Astrocyte of the cerebellum (primary cell): ENCODE measurements at regions not wholly inside any gene's neighbourhood (a gene's known extent, or its start where the extent isn't known, plus 50 kb on each side); places are given as distances from the start of the nearest gene placed in this dataset.
"Not testable (repeated sequence)": the region's sequence is repeated elsewhere in the genome, so short reads cannot be mapped to it uniquely, and the experiment has no call there.

Source experiments
- DNase-seq: peaks from one replicate; pipeline ENCODE4 v3.0.0-alpha.2; 2011; ENCODE audit warnings: low read depth
- H3K4me3 ChIP-seq: 2 replicates; pipeline ENCODE4 v1.5.1; 2011; ENCODE audit warnings: mild to moderate bottlenecking, low read depth, low read length, moderate library complexity
- CTCF ChIP-seq: IDR thresholded peaks from 2 replicates; pipeline ENCODE4 v1.5.1; 2012; ENCODE audit warnings: low read length, low read depth, moderate library complexity, mild to moderate bottlenecking; ENCODE audit errors: missing control alignments
- in situ Hi-C: cut with HindIII; loops from 2 replicates; pipeline ENCODE4 v1.10.0; 2017; ENCODE audit warnings: low sequenced_read_pairs

- no peak for TF ChIP-seq CTCF
- in situ Hi-C loops: loop anchor here (25.0 kb wide), 1 partner anchor 369 kb away; no protein-coding TSS in a partner anchor
- DNase-seq: no peak
- H3K4me3 ChIP-seq: no peak overlapping the region
Measured at GRCh38 chr6:144481527-144481926, 196.4 kb downstream of the UTRN start.

- DNase-seq: peak; percentile 78
- in situ Hi-C loops: loop anchor here (25.0 kb wide), 1 partner anchor 370 kb away; no protein-coding TSS in a partner anchor
- no peak overlapping the region for H3K4me3 ChIP-seq
- TF ChIP-seq CTCF: peak; percentile 69
Measured at GRCh38 chr6:144482142-144482541, 197.0 kb downstream of the UTRN start.

DNA sequence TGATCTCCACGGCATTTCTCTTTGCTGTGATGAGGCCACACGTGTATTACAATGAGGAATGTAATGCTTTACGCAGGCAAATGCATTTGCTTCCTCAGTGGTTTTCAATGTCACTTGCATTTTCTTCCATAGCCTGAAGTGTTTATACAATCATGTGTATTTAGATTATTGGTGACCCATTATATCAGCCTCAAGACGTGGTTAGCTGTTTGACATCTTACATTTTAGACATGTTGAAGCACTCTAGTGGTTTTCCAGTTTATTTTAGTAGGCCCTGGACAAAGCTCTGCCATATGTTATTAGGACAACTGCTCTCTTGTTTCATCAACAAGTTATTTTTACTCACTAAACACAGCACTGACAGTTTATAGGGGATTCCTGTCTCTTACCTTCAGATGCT is 200.4 kb downstream of the UTRN start:
- no peak overlapping the region for H3K4me3 ChIP-seq
- DNase-seq: no peak
- no peak for TF ChIP-seq CTCF
- in situ Hi-C loops: loop anchor here (25.0 kb wide), 1 partner anchor 373 kb away; no protein-coding TSS in a partner anchor

- in situ Hi-C loops: loop anchor here (25.0 kb wide), 1 partner anchor 376 kb away; no protein-coding TSS in a partner anchor
Measured at GRCh38 chr6:144488590-144488989, 203.5 kb downstream of the UTRN start.

GRCh38 chr6:144493035-144493910 is 208.1 kb downstream of the UTRN start:
- TF ChIP-seq CTCF: no peak
- H3K4me3 ChIP-seq: no peak overlapping the region
- in situ Hi-C loops: loop anchor here (25.0 kb wide), 1 partner anchor 381 kb away; no protein-coding TSS in a partner anchor
- DNase-seq: peak; percentile 15

More at GRCh38 chr6:144488590-144488989, 203.5 kb downstream of the UTRN start:
- no peak for DNase-seq
- no peak overlapping the region for H3K4me3 ChIP-seq
- no peak for TF ChIP-seq CTCF

GRCh38 chr6:144495076-144495475 is 209.9 kb downstream of the UTRN start:
- not testable (repeated sequence) for H3K4me3 ChIP-seq, DNase-seq
- in situ Hi-C loops: loop anchor here (25.0 kb wide), 1 partner anchor 383 kb away; no protein-coding TSS in a partner anchor

DNA sequence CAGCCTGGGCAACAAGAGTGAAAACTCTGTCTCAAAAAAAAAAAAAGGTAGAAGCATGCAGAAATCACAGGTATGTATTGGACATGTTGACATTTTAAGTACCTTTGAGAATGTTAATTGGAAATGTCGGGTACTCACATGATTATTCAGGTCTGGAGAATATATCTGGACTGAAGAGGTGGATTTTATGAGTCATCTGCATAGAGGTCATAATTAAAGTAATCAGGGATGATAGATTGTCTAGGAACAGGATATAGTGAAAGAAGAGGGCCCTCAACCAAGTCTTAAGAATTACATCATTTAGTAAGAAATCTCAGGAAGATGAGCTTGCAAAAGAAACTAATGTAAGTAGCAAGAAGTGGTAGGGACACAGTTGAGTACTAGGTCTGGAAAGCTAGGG is 212.5 kb downstream of the UTRN start:
- in situ Hi-C loops: loop anchor here (25.0 kb wide), 1 partner anchor 385 kb away; no protein-coding TSS in a partner anchor
- no peak for TF ChIP-seq CTCF
- no peak for DNase-seq
- no peak overlapping the region for H3K4me3 ChIP-seq
